Keratinocyte (primary cell): ENCODE measurements at regions not wholly inside any gene's neighbourhood (a gene's known extent, or its start where the extent isn't known, plus 50 kb on each side); places are given as distances from the start of the nearest gene placed in this dataset.

Experiments
- CTCF ChIP-seq, 3 experiments: IDR thresholded peaks in 1 of 3; conservative IDR thresholded peaks in 1 of 3; optimal IDR thresholded peaks in 1 of 3; 2 replicates in 2 of 3; 3 replicates in 1 of 3; pipeline versions ENCODE3 to v1.5.1; 2011; ENCODE audit warnings: low read length in 3 of 3, mild to moderate bottlenecking in 3 of 3, moderate library complexity in 2 of 3, control low read depth in 1 of 3, inconsistent platforms in 1 of 3; ENCODE audit not compliant: insufficient read depth in 2 of 3; ENCODE audit errors: extremely low read depth in 1 of 3
- EZH2 ChIP-seq: IDR thresholded peaks from one replicate; pipeline ENCODE4 v1.6.1; 2012; ENCODE audit warnings: inconsistent platforms, mild to moderate bottlenecking, low read length, moderate library complexity

DNA sequence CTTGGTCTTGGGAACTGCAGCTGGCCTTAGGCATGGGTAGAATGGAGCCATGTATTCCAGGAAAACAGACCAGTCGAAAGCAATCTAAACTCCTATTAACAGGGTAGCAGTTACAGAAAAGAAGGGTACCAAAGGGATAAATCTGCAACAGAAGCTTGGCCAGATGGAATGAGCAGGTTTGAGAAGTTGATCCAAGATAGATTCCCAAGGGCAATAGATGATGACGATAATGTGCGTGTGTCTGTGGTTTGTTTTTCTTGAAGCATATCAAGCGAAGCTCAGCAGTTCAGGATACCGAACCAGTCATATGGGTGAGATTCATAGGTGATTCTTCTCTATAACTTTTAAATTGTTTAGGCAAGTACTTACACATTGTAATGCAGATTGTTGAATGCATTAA, 203.8 kb upstream of the SEMA6D start:
- TF ChIP-seq EZH2 (no peak), CTCF (optimal IDR thresholded peaks at IDR 0.05 in 1 of 3, IDR thresholded peaks at IDR 0.05 in 1 of 3, conservative IDR thresholded peaks at IDR 0.05 in 1 of 3; ENCODE audit: extremely low read depth in 1 of 3, insufficient read depth in 2 of 3, low read length in 3 of 3) (no peak)
